Umbilical cord (tissue), 1 donor: ENCODE measurements at regions not wholly inside any gene's neighbourhood (a gene's known extent, or its start where the extent isn't known, plus 50 kb on each side); places are given as distances from the start of the nearest gene placed in this dataset.

Experiments used
- DNase-seq: peaks from one replicate; pipeline ENCODE4 v3.0.0-alpha.2; 2015; ENCODE audit warnings: low spot score

DNA sequence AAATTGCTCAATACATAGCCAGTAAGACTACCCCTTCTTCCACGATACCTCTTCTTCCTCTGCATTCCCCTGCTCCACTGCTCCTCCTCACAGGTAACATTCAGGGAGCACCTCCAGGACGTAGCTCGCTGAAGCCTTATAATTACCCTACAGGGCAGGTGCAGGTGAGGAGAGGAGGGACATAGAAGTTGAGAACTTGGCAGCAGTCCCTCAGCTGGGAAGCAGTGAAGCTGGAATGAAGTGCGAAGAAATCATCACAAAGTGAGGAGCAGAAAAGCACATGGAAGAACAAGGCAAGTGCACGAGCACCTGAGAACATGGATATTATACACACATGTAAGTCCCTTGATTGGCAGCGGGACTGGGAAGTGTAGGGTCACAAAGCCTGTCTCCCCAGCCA is 118.2 kb downstream of the HSD17B3 start:
- DNase-seq, result no peak

DNA sequence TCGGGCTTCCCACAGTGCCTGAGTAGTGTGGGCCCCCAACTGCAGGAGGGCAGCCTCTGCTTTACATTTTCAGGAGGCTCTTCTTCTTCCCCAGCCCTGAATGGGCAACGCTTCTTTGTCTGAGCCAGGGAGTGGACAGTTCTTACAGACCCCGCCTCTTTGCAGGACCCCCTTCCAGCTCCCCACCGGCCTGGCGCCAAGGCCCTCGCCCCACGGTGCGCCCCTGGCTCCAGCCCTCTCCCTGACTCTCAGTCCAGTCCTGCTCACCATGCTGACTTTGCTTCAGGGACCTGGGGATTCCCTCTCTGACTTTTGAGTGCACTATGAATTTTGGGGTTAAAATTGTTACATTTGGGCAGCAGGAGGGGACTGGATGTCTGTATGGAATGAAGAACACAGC is 123.8 kb downstream of the HSD17B3 start:
- no peak for DNase-seq

GRCh38 chr9:96177719-96178028 is 124.3 kb downstream of the HSD17B3 start:
- no peak for DNase-seq

- peak; percentile 73 for DNase-seq
Measured at GRCh38 chr9:96177005-96177718, 124.8 kb downstream of the HSD17B3 start.

DNA sequence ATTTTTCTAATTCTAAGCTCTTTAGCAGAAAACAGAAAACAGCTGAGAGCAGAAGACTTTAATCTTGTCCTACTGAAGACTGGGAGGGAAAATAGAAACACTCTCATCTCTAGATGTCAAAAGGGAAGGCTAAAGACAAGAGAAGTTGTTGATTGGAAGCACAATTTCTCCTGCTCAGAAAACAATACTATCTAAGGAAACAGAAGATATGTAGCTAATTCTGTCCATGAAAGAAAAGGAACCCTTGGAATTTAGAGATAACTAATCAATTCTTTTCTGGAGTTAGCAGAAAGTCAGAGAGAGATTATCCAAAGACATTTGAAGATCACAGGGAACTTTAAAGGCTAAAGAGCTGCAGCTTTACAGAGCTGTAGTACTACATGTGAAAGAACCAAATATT is 126.2 kb downstream of the HSD17B3 start:
- DNase-seq, result peak; percentile 68

- DNase-seq, result no peak
Measured at GRCh38 chr9:96175001-96175400, 127.0 kb downstream of the HSD17B3 start.

DNA sequence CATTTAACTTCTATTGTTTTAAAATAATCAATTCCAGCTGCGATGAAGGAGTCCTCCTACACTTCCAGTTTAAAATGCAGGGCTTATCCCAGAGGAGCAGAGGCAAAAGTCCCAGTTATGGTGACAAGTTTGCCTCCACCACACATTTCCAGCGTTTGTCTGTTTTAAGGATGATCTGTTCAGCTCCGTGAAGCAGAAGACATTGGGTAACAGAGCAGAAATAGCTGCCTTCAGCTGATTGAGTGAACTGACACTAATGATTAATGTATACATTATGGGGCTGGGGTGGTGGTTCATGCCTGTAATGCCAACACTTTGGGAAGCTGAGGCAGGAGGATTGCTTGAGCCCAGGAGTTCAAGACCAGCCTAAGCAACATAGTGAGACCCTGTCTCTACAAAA is 127.6 kb downstream of the HSD17B3 start:
- DNase-seq, result no peak

DNA sequence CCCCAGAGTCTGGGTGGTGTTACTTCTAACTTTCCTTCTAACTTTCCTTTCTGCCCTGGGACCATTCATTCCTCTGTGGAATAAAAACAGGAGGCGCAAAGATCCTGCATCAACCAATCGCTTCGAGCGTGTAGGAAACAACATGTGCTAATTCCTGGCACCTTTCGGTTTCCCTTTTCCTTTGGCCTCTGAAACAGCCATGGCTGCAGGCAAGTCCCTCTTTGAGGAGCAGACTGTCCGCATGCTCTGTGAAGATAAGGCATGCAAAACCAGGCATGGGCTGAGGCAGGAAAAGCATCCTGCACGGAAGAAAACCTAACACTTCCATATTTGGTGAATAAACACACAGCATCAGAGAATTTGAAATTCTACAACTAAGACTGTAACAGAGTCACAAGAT is 128.3 kb downstream of the HSD17B3 start:
- DNase-seq, result peak; percentile 45

- DNase-seq, result no peak
Measured at GRCh38 chr9:96172797-96173196, 129.2 kb downstream of the HSD17B3 start.

DNA sequence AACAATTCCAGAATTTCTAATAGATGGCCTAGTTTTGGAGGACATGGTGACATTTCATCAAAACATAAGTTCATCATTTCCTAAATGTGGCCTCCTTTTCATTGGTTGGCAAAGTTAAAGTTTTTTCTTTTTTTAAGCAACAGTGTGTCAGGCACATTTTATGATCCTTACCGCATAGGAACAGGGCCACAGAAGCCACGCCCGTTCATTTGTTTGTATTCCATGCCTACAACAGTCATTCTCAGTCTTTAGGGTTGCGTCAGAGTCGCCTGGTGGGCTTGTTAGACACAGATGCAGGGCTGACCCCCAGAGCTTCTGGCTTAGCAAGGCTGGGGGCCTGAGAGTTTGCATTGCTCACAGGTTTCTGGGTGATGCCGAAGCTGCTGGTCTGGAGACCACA is 130.2 kb downstream of the HSD17B3 start:
- DNase-seq, result no peak

- no peak for DNase-seq
Measured at GRCh38 chr9:96169901-96170300, 132.1 kb downstream of the HSD17B3 start.

DNA sequence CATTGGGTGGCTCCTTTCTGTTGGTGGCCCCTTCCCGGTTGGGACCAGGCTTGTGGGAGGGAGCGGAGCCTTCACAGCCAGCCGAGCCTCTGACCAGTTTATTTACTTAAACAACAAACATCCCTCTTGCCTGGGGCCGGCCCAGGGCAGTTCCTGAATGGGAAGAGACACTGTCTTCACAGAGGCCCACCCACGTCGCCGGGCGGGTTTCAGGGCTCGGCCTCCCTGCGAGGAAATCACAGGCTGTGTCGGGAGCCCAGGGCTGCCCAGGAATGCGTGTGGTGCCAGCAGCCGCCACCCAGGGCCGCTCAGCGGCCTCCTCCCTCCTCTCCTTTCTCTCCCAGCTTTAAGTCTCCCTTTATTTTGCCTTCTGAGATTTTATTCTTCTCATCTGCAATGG is 132.5 kb downstream of the HSD17B3 start:
- DNase-seq, result no peak

- no peak for DNase-seq
Measured at GRCh38 chr9:96168882-96169281, 133.1 kb downstream of the HSD17B3 start.

DNA sequence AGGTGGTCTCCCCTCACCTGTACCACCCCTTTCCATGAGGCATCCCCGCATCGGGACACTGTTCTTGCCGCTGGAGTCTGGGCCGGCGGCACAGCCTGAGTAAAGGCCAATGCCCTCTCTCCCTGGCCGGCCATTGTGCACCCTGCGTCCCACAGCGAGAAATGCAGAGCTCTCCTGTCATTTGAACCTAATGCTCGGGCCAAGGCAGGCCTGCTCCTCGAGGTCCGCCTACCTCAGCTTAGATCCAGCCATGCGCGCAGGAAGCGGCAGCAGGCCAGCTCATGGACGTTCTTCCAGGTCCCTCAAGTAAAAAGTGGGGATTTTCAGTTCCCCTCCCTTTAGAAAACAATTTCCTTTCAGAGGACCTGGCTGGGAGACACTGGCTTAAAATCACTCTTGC is 135.0 kb downstream of the HSD17B3 start:
- no peak for DNase-seq

DNA sequence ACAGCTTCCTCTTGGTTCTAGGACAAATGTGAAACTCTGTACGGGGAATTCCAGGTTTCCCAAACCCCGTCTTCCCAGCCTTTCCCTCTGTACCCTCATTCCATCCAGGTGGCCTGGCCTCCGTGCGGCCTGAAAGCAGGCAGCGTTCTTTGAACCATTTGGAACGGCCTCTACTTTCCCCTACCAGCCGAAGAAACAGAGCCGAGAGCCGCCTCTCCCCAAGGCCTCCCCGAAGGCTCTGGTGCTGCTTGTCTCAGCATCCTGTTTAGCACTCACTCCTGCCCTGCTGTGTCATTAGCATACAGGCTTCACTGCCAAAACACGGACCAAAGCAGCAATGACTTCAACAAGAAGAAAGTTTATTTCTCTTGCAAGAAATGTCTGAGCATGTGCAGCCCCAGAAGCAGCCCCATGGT is 137.7 kb downstream of the HSD17B3 start:
- no peak for DNase-seq

- DNase-seq, result no peak
Measured at GRCh38 chr9:96163712-96164111, 138.3 kb downstream of the HSD17B3 start.

GRCh38 chr9:96163161-96163560 is 138.8 kb downstream of the HSD17B3 start:
- no peak for DNase-seq

GRCh38 chr9:96161819-96162218 is 140.2 kb downstream of the HSD17B3 start:
- DNase-seq, result no peak

DNA sequence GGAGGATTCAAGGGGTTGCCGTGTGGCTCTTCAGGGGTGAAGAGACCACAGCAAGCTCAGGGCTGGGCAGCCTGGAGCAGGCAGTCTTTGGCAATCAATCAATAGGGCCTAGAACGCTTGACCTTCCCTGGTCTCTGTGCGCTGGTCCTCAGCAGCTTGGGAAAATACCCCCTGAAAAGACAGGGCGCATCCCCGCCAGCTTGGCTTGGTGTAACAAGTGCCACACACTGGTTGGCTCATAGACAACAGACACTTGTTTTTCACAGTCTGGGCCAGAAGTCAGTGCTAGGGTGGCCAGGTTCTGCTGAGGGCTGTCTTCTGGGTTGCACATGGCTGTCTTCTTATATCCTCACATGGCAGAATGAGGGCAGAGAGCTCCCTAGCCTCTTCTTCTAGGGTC is 141.1 kb downstream of the HSD17B3 start:
- DNase-seq, result no peak

- DNase-seq, result no peak
Measured at GRCh38 chr9:96160168-96160567, 141.8 kb downstream of the HSD17B3 start.

DNA sequence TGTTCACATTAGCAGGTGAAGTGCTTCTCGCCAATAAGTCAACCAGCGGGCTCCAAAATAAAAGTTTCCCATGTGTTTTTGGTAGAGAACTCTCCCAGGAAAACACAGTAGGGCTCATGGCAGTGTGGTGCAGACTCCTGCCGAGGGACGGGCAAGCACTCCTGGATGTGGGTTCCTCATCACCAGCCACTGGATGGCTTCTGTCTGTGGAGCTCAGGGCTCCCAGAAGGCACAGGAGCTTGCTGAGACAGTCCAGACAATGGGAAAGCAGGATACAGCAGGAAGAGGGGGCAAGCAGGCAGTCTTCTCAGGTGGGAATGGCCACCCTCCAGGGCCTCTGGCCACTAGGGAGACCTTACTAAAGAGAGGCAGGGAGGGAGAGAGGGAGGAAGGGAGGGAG is 142.4 kb downstream of the HSD17B3 start:
- DNase-seq, result no peak

GRCh38 chr9:96158909-96159575 is 142.9 kb downstream of the HSD17B3 start:
- DNase-seq, result no peak

DNA sequence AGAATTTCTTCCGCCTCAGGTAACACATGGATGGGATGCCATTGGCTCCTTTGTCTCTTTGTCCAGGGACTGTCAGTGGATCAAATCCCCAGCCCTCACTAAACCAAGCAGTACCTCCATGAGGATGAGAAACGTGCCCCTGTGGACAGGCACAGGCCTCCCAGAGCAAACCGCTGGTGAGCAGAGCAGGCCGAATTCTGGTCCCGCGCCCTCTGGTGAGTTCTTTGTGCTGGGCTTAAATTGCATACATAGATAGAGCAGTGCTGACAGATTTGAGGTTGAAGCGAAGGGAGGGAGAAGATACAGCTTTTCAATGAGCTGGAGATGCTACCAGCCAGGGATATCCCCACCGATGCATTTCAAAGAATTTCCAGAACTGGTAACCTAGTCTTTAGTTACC is 143.8 kb downstream of the HSD17B3 start:
- no peak for DNase-seq

DNA sequence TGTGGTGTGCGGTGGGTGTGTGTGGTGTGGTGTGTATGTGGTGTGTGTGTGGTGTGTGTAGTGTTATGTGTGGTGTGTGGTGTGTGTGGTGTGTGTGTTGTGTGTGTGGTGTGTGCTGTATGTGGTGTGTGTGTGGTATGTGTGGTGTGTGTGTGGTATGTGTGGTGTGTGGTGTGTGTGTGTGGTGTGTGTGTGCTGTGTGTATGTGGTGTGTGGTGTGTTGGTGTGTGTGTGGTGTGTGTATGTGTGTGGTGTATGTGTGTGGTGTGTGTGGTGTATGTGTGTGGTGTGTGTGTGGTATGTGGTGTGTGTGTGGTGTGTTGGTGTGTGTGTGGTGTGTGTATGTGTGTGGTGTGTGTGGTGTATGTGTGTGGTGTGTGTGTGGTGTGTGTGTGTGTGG is 144.3 kb downstream of the HSD17B3 start:
- DNase-seq, result no peak
